HCT116 (cell line): ENCODE measurements at regions not wholly inside any gene's neighbourhood (a gene's known extent, or its start where the extent isn't known, plus 50 kb on each side); places are given as distances from the start of the nearest gene placed in this dataset.

Experiments used
- ATAC-seq: fragments of 200-7000 bp; cut with Tn5 transposase; 2 replicates; pipeline ENCODE4 v1.9.1; 2020; ENCODE audit warnings: mild to moderate bottlenecking, moderate library complexity
- BruUV-seq: library from RNA; stranded (reverse); fragments of 400-500 nt; replicated peaks from 2 replicates; lab custom pipeline; 2021; lab: Mats Ljungman, UMichigan
- CTCF ChIA-PET: fragments of 300-600 bp; sonication (Branson Sonifier 250); formaldehyde crosslinking; loops from one replicate; lab custom pipeline; 2021; ENCODE audit warnings: antibody characterized with exemption; lab: Charles Lee
- POLR2A ChIA-PET: fragments of 300-600, 350-600 bp; sonication (Branson Sonifier 250); formaldehyde crosslinking; loops from one replicate; lab custom pipeline; 2021; ENCODE audit warnings: antibody characterized with exemption; lab: Charles Lee
- RAD21 ChIA-PET, 2 experiments: fragments of 300-600 bp; sonication (Branson Sonifier 250); formaldehyde crosslinking; loops; one replicate each; lab custom pipeline; 2023; ENCODE audit warnings: low total read pairs in 2 of 2; ENCODE audit not compliant: uncharacterized antibody in 2 of 2, unreplicated experiment in 2 of 2, low non-redundant PET in 1 of 2; lab: Charles Lee
- DNase-seq: peaks from one replicate; pipeline ENCODE4 v3.0.0-alpha.2; 2010; ENCODE audit warnings: low read depth, low spot score
- H2AFZ ChIP-seq: fragments of 200-600 bp; shearing (Covaris generic), sonication (generic); 2 replicates; pipeline ENCODE4 v1.6.1; 2017; ENCODE audit warnings: low read depth, mixed run types, mixed read lengths, antibody characterized with exemption, low read length; ENCODE audit not compliant: poor library complexity, severe bottlenecking
- H3K27ac ChIP-seq: 2 replicates; pipeline ENCODE4 v1.5.1; 2012; ENCODE audit warnings: low read depth, low read length
- H3K27me3 ChIP-seq: fragments of 200-600 bp; sonication (generic); 2 replicates; pipeline ENCODE4 v1.6.1; 2016; ENCODE audit warnings: mixed run types, low read length, mixed read lengths; ENCODE audit not compliant: insufficient read depth
- H3K36me3 ChIP-seq, 2 experiments: fragments of 200-500 bp in 1 of 2; fragments of 200-600 bp in 1 of 2; sonication (Bioruptor generic) in 1 of 2; sonication (generic) in 1 of 2; 2 replicates each; pipeline versions ENCODE4 v1.5.1 to v1.6.1; 2014 to 2016; ENCODE audit warnings: low read length in 2 of 2, inconsistent platforms in 1 of 2, mixed read lengths in 1 of 2, mixed run types in 1 of 2; ENCODE audit not compliant: insufficient read depth in 2 of 2, control insufficient read depth in 1 of 2
- H3K4me1 ChIP-seq, 2 experiments: fragments of 200-600 bp in 1 of 2; sonication (generic) in 1 of 2; 2 replicates each; pipeline versions ENCODE4 v1.5.1 to v1.6.1; 2012 to 2017; ENCODE audit warnings: low read length in 2 of 2, inconsistent platforms in 1 of 2, mild to moderate bottlenecking in 1 of 2, mixed read lengths in 1 of 2, mixed run types in 1 of 2, moderate library complexity in 1 of 2; ENCODE audit not compliant: insufficient read depth in 2 of 2, control insufficient read depth in 1 of 2
- H3K4me2 ChIP-seq: fragments of 200-600 bp; sonication (generic); 2 replicates; pipeline ENCODE4 v1.6.1; 2017; ENCODE audit warnings: mixed run types, low read length, mixed read lengths
- H3K4me3 ChIP-seq, 2 experiments: fragments of 200-600 bp in 1 of 2; sonication (generic) in 1 of 2; replicated peaks in 1 of 2; 2 replicates each; pipeline ENCODE4 v1.5.1; 2011 to 2016; ENCODE audit warnings: low read length in 2 of 2, control low read depth in 1 of 2, low read depth in 1 of 2, mild to moderate bottlenecking in 1 of 2, mixed read lengths in 1 of 2, mixed run types in 1 of 2
- H3K79me2 ChIP-seq: fragments of 200-600 bp; sonication (generic); 2 replicates; pipeline ENCODE4 v1.6.1; 2017; ENCODE audit warnings: mild to moderate bottlenecking, mixed run types, low read length, moderate library complexity, mixed read lengths; ENCODE audit not compliant: insufficient read depth
- H3K9ac ChIP-seq: fragments of 200-600 bp; sonication (generic); 2 replicates; pipeline ENCODE4 v1.6.1; 2016; ENCODE audit warnings: low read length, mixed read lengths
- H3K9me2 ChIP-seq: fragments of 200-600 bp; sonication (generic), shearing (Covaris generic); 2 replicates; pipeline ENCODE4 v1.6.1; 2017; ENCODE audit warnings: mixed run types, mild to moderate bottlenecking, moderate library complexity; ENCODE audit not compliant: insufficient read depth
- H3K9me3 ChIP-seq, 2 experiments: fragments of 200-500 bp in 1 of 2; fragments of 200-600 bp in 1 of 2; sonication (Bioruptor generic) in 1 of 2; sonication (generic) in 1 of 2; 2 replicates each; pipeline ENCODE4 v1.6.1; 2014 to 2017; ENCODE audit warnings: low read length in 2 of 2, mixed read lengths in 2 of 2, inconsistent platforms in 1 of 2, low read depth in 1 of 2, mild to moderate bottlenecking in 1 of 2, mixed run types in 1 of 2, moderate library complexity in 1 of 2; ENCODE audit not compliant: control insufficient read depth in 1 of 2, insufficient read depth in 1 of 2
- H4K20me1 ChIP-seq: fragments of 200-600 bp; sonication (generic), shearing (Covaris generic); 2 replicates; pipeline ENCODE4 v1.6.1; 2017; ENCODE audit warnings: mixed run types, mild to moderate bottlenecking, moderate library complexity; ENCODE audit not compliant: insufficient read depth
- CBX3 ChIP-seq: IDR thresholded peaks from 2 replicates; pipeline ENCODE4 v1.6.1; 2012; ENCODE audit warnings: low read depth
- CEBPB ChIP-seq: IDR thresholded peaks from 2 replicates; pipeline ENCODE4 v1.6.1; 2012; ENCODE audit warnings: low read depth
- EGR1 ChIP-seq: IDR thresholded peaks from 2 replicates; pipeline ENCODE4 v1.6.1; 2012; ENCODE audit warnings: low read depth
- EZH2 ChIP-seq: fragments of 200-600 bp; sonication (generic); IDR thresholded peaks from 2 replicates; pipeline ENCODE4 v1.6.1; 2017; ENCODE audit warnings: antibody characterized with exemption, mixed run types
- EZH2phosphoT487 ChIP-seq: fragments of 200-600 bp; IDR thresholded peaks from 2 replicates; pipeline ENCODE4 v1.6.1; 2018; ENCODE audit warnings: antibody characterized with exemption, borderline replicate concordance
- FOSL1 ChIP-seq: IDR thresholded peaks from 2 replicates; pipeline ENCODE4 v1.6.1; 2012; ENCODE audit warnings: low read depth
- JUND ChIP-seq: IDR thresholded peaks from 2 replicates; pipeline ENCODE4 v1.6.1; 2012
- POLR2AphosphoS5 ChIP-seq: IDR thresholded peaks from 2 replicates; pipeline ENCODE4 v1.6.1; 2011; ENCODE audit warnings: mild to moderate bottlenecking, low read depth, low read length, moderate library complexity
- RAD21 ChIP-seq: IDR thresholded peaks from 2 replicates; pipeline ENCODE4 v1.6.1; 2012; ENCODE audit warnings: low read depth, mild to moderate bottlenecking
- SIN3A ChIP-seq: IDR thresholded peaks from 2 replicates; pipeline ENCODE4 v1.6.1; 2012; ENCODE audit warnings: low read depth
- SP1 ChIP-seq: IDR thresholded peaks from 2 replicates; pipeline ENCODE4 v1.6.1; 2012; ENCODE audit warnings: low read depth
- SRF ChIP-seq: IDR thresholded peaks from 2 replicates; pipeline ENCODE4 v1.6.1; 2012; ENCODE audit warnings: low read depth
- TCF7L2 ChIP-seq: IDR thresholded peaks from 2 replicates; pipeline ENCODE4 v1.7.0; 2011; ENCODE audit warnings: borderline replicate concordance, inconsistent platforms; ENCODE audit not compliant: insufficient read depth, insufficient read length; ENCODE audit errors: extremely low read depth
- YY1 ChIP-seq: IDR thresholded peaks from 2 replicates; pipeline ENCODE4 v1.6.1; 2011; ENCODE audit warnings: low read length, low read depth, moderate library complexity, mild to moderate bottlenecking; ENCODE audit not compliant: insufficient replicate concordance; ENCODE audit errors: extremely low read depth
- ZNF274 ChIP-seq: fragments of 200-500 bp; sonication (Bioruptor generic); IDR thresholded peaks from 2 replicates; pipeline ENCODE4 v1.6.1; 2014; ENCODE audit warnings: mild to moderate bottlenecking, low read depth, low read length, inconsistent platforms
- intact Hi-C: fragments of 100-400 bp; cut with micrococcal nuclease; formaldehyde crosslinking; loops from 2 replicates; pipeline ENCODE4 v1.10.0; 2022
- TF ChIP-seq, protein P1 (sequence below): IDR thresholded peaks from 2 replicates; pipeline ENCODE4 v1.6.1; 2011; ENCODE audit warnings: mild to moderate bottlenecking, low read length, moderate library complexity; ENCODE audit not compliant: insufficient replicate concordance; ENCODE audit errors: extremely low read depth
- TF ChIP-seq, protein P2 (sequence below): IDR thresholded peaks from 2 replicates; pipeline ENCODE4 v1.6.1; 2012; ENCODE audit warnings: low read depth

GRCh38 chr13:52947921-52948373 is 80.7 kb upstream of the OLFM4 start:
- ATAC-seq: no peak
- CTCF ChIA-PET: no interaction called here

GRCh38 chr13:52945348-52945747 is 83.3 kb upstream of the OLFM4 start:
- CTCF ChIA-PET: no interaction called here
- RAD21 ChIA-PET: no interaction called here
- Histone ChIP-seq H3K4me2 (no peak overlapping the region), H2AFZ (no peak overlapping the region), H3K9me3 (no peaks in the 10 kb centered on the region), H3K9me2 (no peaks in the 10 kb centered on the region), H3K27ac (no peak overlapping the region), H3K4me3 (no peak overlapping the region)
- TF ChIP-seq FOSL1 (no peak), SIN3A (no peak), SP1 (no peak), POLR2AphosphoS5 (no peak)
- TF ChIP-seq, protein P1, sequence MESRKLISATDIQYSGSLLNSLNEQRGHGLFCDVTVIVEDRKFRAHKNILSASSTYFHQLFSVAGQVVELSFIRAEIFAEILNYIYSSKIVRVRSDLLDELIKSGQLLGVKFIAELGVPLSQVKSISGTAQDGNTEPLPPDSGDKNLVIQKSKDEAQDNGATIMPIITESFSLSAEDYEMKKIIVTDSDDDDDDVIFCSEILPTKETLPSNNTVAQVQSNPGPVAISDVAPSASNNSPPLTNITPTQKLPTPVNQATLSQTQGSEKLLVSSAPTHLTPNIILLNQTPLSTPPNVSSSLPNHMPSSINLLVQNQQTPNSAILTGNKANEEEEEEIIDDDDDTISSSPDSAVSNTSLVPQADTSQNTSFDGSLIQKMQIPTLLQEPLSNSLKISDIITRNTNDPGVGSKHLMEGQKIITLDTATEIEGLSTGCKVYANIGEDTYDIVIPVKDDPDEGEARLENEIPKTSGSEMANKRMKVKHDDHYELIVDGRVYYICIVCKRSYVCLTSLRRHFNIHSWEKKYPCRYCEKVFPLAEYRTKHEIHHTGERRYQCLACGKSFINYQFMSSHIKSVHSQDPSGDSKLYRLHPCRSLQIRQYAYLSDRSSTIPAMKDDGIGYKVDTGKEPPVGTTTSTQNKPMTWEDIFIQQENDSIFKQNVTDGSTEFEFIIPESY: no peak
- TF ChIP-seq, protein P2, sequence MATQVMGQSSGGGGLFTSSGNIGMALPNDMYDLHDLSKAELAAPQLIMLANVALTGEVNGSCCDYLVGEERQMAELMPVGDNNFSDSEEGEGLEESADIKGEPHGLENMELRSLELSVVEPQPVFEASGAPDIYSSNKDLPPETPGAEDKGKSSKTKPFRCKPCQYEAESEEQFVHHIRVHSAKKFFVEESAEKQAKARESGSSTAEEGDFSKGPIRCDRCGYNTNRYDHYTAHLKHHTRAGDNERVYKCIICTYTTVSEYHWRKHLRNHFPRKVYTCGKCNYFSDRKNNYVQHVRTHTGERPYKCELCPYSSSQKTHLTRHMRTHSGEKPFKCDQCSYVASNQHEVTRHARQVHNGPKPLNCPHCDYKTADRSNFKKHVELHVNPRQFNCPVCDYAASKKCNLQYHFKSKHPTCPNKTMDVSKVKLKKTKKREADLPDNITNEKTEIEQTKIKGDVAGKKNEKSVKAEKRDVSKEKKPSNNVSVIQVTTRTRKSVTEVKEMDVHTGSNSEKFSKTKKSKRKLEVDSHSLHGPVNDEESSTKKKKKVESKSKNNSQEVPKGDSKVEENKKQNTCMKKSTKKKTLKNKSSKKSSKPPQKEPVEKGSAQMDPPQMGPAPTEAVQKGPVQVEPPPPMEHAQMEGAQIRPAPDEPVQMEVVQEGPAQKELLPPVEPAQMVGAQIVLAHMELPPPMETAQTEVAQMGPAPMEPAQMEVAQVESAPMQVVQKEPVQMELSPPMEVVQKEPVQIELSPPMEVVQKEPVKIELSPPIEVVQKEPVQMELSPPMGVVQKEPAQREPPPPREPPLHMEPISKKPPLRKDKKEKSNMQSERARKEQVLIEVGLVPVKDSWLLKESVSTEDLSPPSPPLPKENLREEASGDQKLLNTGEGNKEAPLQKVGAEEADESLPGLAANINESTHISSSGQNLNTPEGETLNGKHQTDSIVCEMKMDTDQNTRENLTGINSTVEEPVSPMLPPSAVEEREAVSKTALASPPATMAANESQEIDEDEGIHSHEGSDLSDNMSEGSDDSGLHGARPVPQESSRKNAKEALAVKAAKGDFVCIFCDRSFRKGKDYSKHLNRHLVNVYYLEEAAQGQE: no peak
- TF ChIP-seq, all 23 proteins: peak for 0
- Histone ChIP-seq H3K79me2 (no peaks in the 10 kb centered on the region), H3K4me1 (no peaks in the 10 kb centered on the region), H4K20me1 (no peaks in the 10 kb centered on the region), H3K27me3 (peaks cover 16% of the 10 kb centered on the region; the same call in 1 of the 2 replicates), H3K9ac (no peak overlapping the region), H3K36me3 (no peaks in the 10 kb centered on the region)
- ATAC-seq (no peak), DNase-seq (no peak)
- no TSS peak for BruUV-seq
- intact Hi-C loops: no loop called here
- POLR2A ChIA-PET: no interaction called here

More at GRCh38 chr13:52947921-52948373, 80.7 kb upstream of the OLFM4 start:
- Histone ChIP-seq H3K4me2 (no peak overlapping the region), H2AFZ (no peak overlapping the region), H3K9me2 (no peaks in the 10 kb centered on the region), H3K4me3 (no peak overlapping the region), H3K36me3 (no peaks in the 10 kb centered on the region), H3K9me3 (no peaks in the 10 kb centered on the region), H3K27me3 (peaks cover 13% of the 10 kb centered on the region; the same call in 1 of the 2 replicates), H3K4me1 (no peaks in the 10 kb centered on the region), H4K20me1 (no peaks in the 10 kb centered on the region), H3K79me2 (no peaks in the 10 kb centered on the region), H3K9ac (no peak overlapping the region), H3K27ac (no peak overlapping the region)
- DNase-seq: no peak
- no TSS peak for BruUV-seq
- ChIA-PET POLR2A (no interaction called here), RAD21 (no interaction called here)
- TF ChIP-seq CEBPB: no peak
- TF ChIP-seq EZH2phosphoT487: no peak
- TF ChIP-seq CBX3: no peak
- TF ChIP-seq YY1: no peak
- TF ChIP-seq SRF: no peak
- TF ChIP-seq TCF7L2: no peak
- TF ChIP-seq ZNF274: no peak
- no peak for TF ChIP-seq EGR1
- TF ChIP-seq EZH2: no peak
- no peak for TF ChIP-seq SP1
- no peak for TF ChIP-seq FOSL1
- no peak for TF ChIP-seq JUND
- TF ChIP-seq RAD21: no peak
- intact Hi-C loops: no loop called here
